ENCODE measurements at regions not wholly inside any gene's neighbourhood (a gene's known extent, or its start where the extent isn't known, plus 50 kb on each side); places are given as distances from the start of the nearest gene placed in this dataset.

DNA sequence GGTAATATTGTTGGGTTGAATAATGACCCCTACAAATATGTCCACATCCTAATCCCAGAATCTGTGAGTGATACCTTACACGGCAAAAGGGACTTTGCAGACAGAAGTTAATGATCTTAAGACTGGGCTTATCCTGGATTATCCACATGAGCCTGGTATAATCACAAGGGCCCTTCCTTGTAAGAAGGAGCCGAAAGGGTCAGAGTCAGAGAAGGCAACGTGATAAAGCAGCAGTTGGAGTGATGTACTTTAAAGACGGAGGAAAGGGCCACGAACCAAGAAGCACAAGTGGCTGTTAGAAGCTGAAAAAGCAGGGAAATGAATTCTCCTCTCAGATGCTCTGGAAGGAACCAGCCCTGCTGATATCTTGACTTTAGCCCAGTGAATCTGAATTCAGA is 137.8 kb downstream of the UTP18 start:
- no peak for TF ChIP-seq TAF1 (IDR thresholded peaks at IDR 0.05; ENCODE audit: borderline replicate concordance, insufficient read depth, low read length)
- no peak for TF ChIP-seq POLR2AphosphoS5 (IDR thresholded peaks at IDR 0.05; ENCODE audit: low read depth, low read length)
- TF ChIP-seq SIN3A (IDR thresholded peaks at IDR 0.05; ENCODE audit: borderline replicate concordance, insufficient read depth, low read length): no peak
